ENCODE measurements at regions not wholly inside any gene's neighbourhood (a gene's known extent, or its start where the extent isn't known, plus 50 kb on each side); places are given as distances from the start of the nearest gene placed in this dataset.
A peak's percentile ranks its signal among the peaks of the same experiment; 100 is the strongest.

GRCh38 chr12:93113317-93114006 lies 184.4 kb upstream of the EEA1 start:
- H3K27me3 ChIP-seq: no peaks in the 10 kb centered on the region
- no peak overlapping the region for H3K4me3 ChIP-seq
- H3K9me3 ChIP-seq: no peaks in the 10 kb centered on the region
- no peak for TF ChIP-seq CTCF (IDR thresholded peaks at IDR 0.05)
- peaks cover 0 to 64% of the 10 kb centered on the region in 2 donors for H3K4me1 ChIP-seq
- no peak for DNase-seq (ENCODE audit: low spot score)
- H3K36me3 ChIP-seq: no peaks in the 10 kb centered on the region
- peak overlapping the region; percentile 52 to 61 for H3K27ac ChIP-seq

GRCh38 chr12:93115198-93115601 lies 186.1 kb upstream of the EEA1 start:
- TF ChIP-seq CTCF (IDR thresholded peaks at IDR 0.05): no peak
- peaks cover 0 to 47% of the 10 kb centered on the region in 2 donors for H3K4me1 ChIP-seq

GRCh38 chr12:93115646-93116045 lies 186.6 kb upstream of the EEA1 start:
- TF ChIP-seq CTCF (IDR thresholded peaks at IDR 0.05): no peak
- Histone ChIP-seq H3K27ac (peak overlapping the region in 1 of 2 donors; percentile 5), H3K4me3 (no peak overlapping the region), H3K9me3 (no peaks in the 10 kb centered on the region), H3K36me3 (no peaks in the 10 kb centered on the region), H3K27me3 (no peaks in the 10 kb centered on the region), H3K4me1 (peaks cover 0 to 47% of the 10 kb centered on the region in 2 donors)
- no peak for DNase-seq (ENCODE audit: low spot score)

More at GRCh38 chr12:93115198-93115601, 186.1 kb upstream of the EEA1 start:
- Histone ChIP-seq H3K4me3 (no peak overlapping the region), H3K9me3 (no peaks in the 10 kb centered on the region), H3K27me3 (no peaks in the 10 kb centered on the region), H3K36me3 (no peaks in the 10 kb centered on the region), H3K27ac (peak overlapping the region in 1 of 2 donors; percentile 5)
- no peak for DNase-seq (ENCODE audit: low spot score)

GRCh38 chr12:93116632-93117031 lies 187.5 kb upstream of the EEA1 start:
- H3K9me3 ChIP-seq: no peaks in the 10 kb centered on the region
- H3K4me1 ChIP-seq: peaks cover 0 to 47% of the 10 kb centered on the region in 2 donors
- H3K4me3 ChIP-seq: no peak overlapping the region
- H3K36me3 ChIP-seq: no peaks in the 10 kb centered on the region
- no peak for DNase-seq (ENCODE audit: low spot score)
- TF ChIP-seq CTCF (IDR thresholded peaks at IDR 0.05): no peak
- H3K27ac ChIP-seq: no peak overlapping the region
- no peaks in the 10 kb centered on the region for H3K27me3 ChIP-seq

GRCh38 chr12:93121729-93122488 lies 192.8 kb upstream of the EEA1 start:
- TF ChIP-seq CTCF (IDR thresholded peaks at IDR 0.05): no peak
- Histone ChIP-seq H3K36me3 (no peaks in the 10 kb centered on the region), H3K4me1 (peaks cover 0 to 5% of the 10 kb centered on the region in 2 donors), H3K27me3 (no peaks in the 10 kb centered on the region), H3K9me3 (no peaks in the 10 kb centered on the region), H3K27ac (no peak overlapping the region), H3K4me3 (no peak overlapping the region)
- no peak for DNase-seq (ENCODE audit: low spot score)
